ENCODE measurements at regions not wholly inside any gene's neighbourhood (a gene's known extent, or its start where the extent isn't known, plus 50 kb on each side); places are given as distances from the start of the nearest gene placed in this dataset.
"Not testable (repeated sequence)": the region's sequence is repeated elsewhere in the genome, so short reads cannot be mapped to it uniquely, and the experiment has no call there.

- intact Hi-C loops (cut with DNase I), result no loop called here
- ATAC-seq (ENCODE audit: poor library complexity) (no peak), DNase-seq (no peak)
These were observed 239.0 kb upstream of the STXBP5 start for GRCh38 chr6:146965110-146965689.

- ATAC-seq (ENCODE audit: poor library complexity) (peak; percentile 46), DNase-seq (no peak)
- intact Hi-C loops (cut with DNase I), result no loop called here
These were observed 236.0 kb upstream of the STXBP5 start for GRCh38 chr6:146968041-146968760.

- no peak for ATAC-seq (ENCODE audit: poor library complexity)
- no peak for DNase-seq
- intact Hi-C loops (cut with DNase I), result no loop called here
These were observed 231.7 kb upstream of the STXBP5 start for GRCh38 chr6:146972546-146972945.

GRCh38 chr6:146974351-146974750, 229.9 kb upstream of the STXBP5 start:
- no peak for ATAC-seq (ENCODE audit: poor library complexity)
- DNase-seq, result no peak
- intact Hi-C loops (cut with DNase I), result no loop called here

- intact Hi-C loops (cut with DNase I), result no loop called here
- DNase-seq (no peak), ATAC-seq (ENCODE audit: poor library complexity) (no peak)
These were observed 229.1 kb upstream of the STXBP5 start for GRCh38 chr6:146975093-146975492.

- intact Hi-C loops (cut with DNase I), result no loop called here
- no peak for DNase-seq
- no peak for ATAC-seq (ENCODE audit: poor library complexity)
These were observed 223.3 kb upstream of the STXBP5 start for GRCh38 chr6:146980900-146981329.

GRCh38 chr6:146981981-146982380, 222.2 kb upstream of the STXBP5 start:
- ATAC-seq (ENCODE audit: poor library complexity) (no peak), DNase-seq (no peak)
- intact Hi-C loops (cut with DNase I), result no loop called here

GRCh38 chr6:146984251-146984924, 219.8 kb upstream of the STXBP5 start:
- no peak for DNase-seq
- ATAC-seq (ENCODE audit: poor library complexity), result no peak

GRCh38 chr6:146985111-146985510, 219.1 kb upstream of the STXBP5 start:
- DNase-seq (no peak), ATAC-seq (ENCODE audit: poor library complexity) (no peak)
- intact Hi-C loops (cut with DNase I), result no loop called here

More at GRCh38 chr6:146984251-146984924, 219.8 kb upstream of the STXBP5 start:
- intact Hi-C loops (cut with DNase I), result no loop called here

- no peak for ATAC-seq (ENCODE audit: poor library complexity)
- DNase-seq, result no peak
- intact Hi-C loops (cut with DNase I), result no loop called here
These were observed 218.3 kb upstream of the STXBP5 start for GRCh38 chr6:146985966-146986365.

- intact Hi-C loops (cut with DNase I), result not testable (repeated sequence)
These were observed 216.3 kb upstream of the STXBP5 start for GRCh38 chr6:146987938-146988337.

GRCh38 chr6:146989860-146990259, 214.4 kb upstream of the STXBP5 start:
- ATAC-seq (ENCODE audit: poor library complexity) (no peak), DNase-seq (no peak)
- intact Hi-C loops (cut with DNase I), result no loop called here

More at GRCh38 chr6:146987938-146988337, 216.3 kb upstream of the STXBP5 start:
- DNase-seq; ATAC-seq (ENCODE audit: poor library complexity): not testable (repeated sequence)

GRCh38 chr6:146990284-146990683, 213.9 kb upstream of the STXBP5 start:
- intact Hi-C loops (cut with DNase I), result no loop called here
- ATAC-seq (ENCODE audit: poor library complexity), result no peak
- no peak for DNase-seq

- DNase-seq (no peak), ATAC-seq (ENCODE audit: poor library complexity) (no peak)
- intact Hi-C loops (cut with DNase I), result no loop called here
These were observed 213.1 kb upstream of the STXBP5 start for GRCh38 chr6:146990821-146991798.

- DNase-seq (no peak), ATAC-seq (ENCODE audit: poor library complexity) (no peak)
- intact Hi-C loops (cut with DNase I), result no loop called here
These were observed 207.2 kb upstream of the STXBP5 start for GRCh38 chr6:146997062-146997461.

- intact Hi-C loops (cut with DNase I), result no loop called here
- ATAC-seq (ENCODE audit: poor library complexity), result no peak
- no peak for DNase-seq
These were observed 204.5 kb upstream of the STXBP5 start for GRCh38 chr6:146999766-147000165.

- intact Hi-C loops (cut with DNase I), result no loop called here
- DNase-seq (no peak), ATAC-seq (ENCODE audit: poor library complexity) (no peak)
These were observed 203.4 kb upstream of the STXBP5 start for GRCh38 chr6:147000545-147001488.

- ATAC-seq (ENCODE audit: poor library complexity) (no peak), DNase-seq (no peak)
- intact Hi-C loops (cut with DNase I), result no loop called here
These were observed 202.6 kb upstream of the STXBP5 start for GRCh38 chr6:147001621-147002020.

All from Right ventricle myocardium superior (tissue), 1 donor.